RWPE2 (cell line): ENCODE measurements at regions not wholly inside any gene's neighbourhood (a gene's known extent, or its start where the extent isn't known, plus 50 kb on each side); places are given as distances from the start of the nearest gene placed in this dataset.

Source experiments
- ATAC-seq: fragments of 200-7000 bp; cut with Tn5 transposase; 3 replicates; pipeline ENCODE4 v1.9.1; 2021; ENCODE audit warnings: low read depth
- DNase-seq: peaks from one replicate; pipeline ENCODE4 v3.0.0-alpha.2; 2020; ENCODE audit warnings: low spot score
- H3K27ac ChIP-seq: fragments of 450-650 bp; 2 replicates; pipeline ENCODE4 v1.5.1; 2017; ENCODE audit warnings: mild to moderate bottlenecking; ENCODE audit not compliant: poor library complexity, severe bottlenecking
- H3K27me3 ChIP-seq: fragments of 250-450 bp; sonication (Bioruptor Pico); 2 replicates; pipeline ENCODE4 v1.5.1; 2021; ENCODE audit warnings: mild to moderate bottlenecking, moderate library complexity; ENCODE audit not compliant: insufficient read depth, poor library complexity, severe bottlenecking
- H3K36me3 ChIP-seq: fragments of 250-450 bp; sonication (Bioruptor Pico); 2 replicates; pipeline ENCODE4 v1.5.1; 2020; ENCODE audit warnings: low read depth, mild to moderate bottlenecking, moderate library complexity
- H3K4me1 ChIP-seq: fragments of 250-450 bp; sonication (Bioruptor Pico); 2 replicates; pipeline ENCODE4 v1.5.1; 2021; ENCODE audit warnings: mild to moderate bottlenecking, moderate library complexity; ENCODE audit not compliant: insufficient read depth, poor library complexity, severe bottlenecking
- H3K4me3 ChIP-seq: fragments of 250-450 bp; sonication (Bioruptor Pico); 2 replicates; pipeline ENCODE4 v1.5.1; 2021; ENCODE audit warnings: mild to moderate bottlenecking, moderate library complexity; ENCODE audit not compliant: severe bottlenecking
- H3K9me3 ChIP-seq: fragments of 250-450 bp; sonication (Bioruptor Pico); 2 replicates; pipeline ENCODE4 v1.5.1; 2021; ENCODE audit warnings: mild to moderate bottlenecking, moderate library complexity; ENCODE audit not compliant: severe bottlenecking
- TF ChIP-seq, protein P1 (sequence below): fragments of 450-650 bp; IDR thresholded peaks from one replicate; pipeline ENCODE4 v1.5.1; 2017; ENCODE audit warnings: mild to moderate bottlenecking, moderate library complexity; ENCODE audit not compliant: poor library complexity, severe bottlenecking

DNA sequence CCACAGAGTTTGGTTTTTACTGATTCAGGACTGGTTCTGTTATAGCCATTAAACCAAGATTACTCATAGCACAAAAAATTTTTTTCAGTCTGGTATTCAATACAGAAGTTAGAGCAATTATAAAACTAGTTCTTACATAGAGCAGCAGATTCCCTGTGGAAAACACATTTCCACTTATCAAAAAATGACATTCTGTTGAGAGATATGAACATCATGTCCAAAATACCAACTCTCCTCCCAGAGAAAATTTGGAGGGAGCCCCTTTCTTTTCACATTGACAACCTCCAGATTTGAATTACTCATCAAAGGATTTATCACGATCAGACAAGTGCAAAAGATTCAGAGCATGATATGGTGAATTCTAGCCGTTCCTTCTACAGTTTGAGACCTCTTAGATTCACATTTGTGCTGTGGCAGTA, 126.8 kb upstream of the SERPINE2 start:
- no peaks in the 10 kb centered on the region for H3K27me3 ChIP-seq
- peaks cover 3% of the 10 kb centered on the region for H3K4me1 ChIP-seq
- DNase-seq (no peak), ATAC-seq (no peak)
- H3K4me3 ChIP-seq, result no peak overlapping the region
- TF ChIP-seq, protein P1, sequence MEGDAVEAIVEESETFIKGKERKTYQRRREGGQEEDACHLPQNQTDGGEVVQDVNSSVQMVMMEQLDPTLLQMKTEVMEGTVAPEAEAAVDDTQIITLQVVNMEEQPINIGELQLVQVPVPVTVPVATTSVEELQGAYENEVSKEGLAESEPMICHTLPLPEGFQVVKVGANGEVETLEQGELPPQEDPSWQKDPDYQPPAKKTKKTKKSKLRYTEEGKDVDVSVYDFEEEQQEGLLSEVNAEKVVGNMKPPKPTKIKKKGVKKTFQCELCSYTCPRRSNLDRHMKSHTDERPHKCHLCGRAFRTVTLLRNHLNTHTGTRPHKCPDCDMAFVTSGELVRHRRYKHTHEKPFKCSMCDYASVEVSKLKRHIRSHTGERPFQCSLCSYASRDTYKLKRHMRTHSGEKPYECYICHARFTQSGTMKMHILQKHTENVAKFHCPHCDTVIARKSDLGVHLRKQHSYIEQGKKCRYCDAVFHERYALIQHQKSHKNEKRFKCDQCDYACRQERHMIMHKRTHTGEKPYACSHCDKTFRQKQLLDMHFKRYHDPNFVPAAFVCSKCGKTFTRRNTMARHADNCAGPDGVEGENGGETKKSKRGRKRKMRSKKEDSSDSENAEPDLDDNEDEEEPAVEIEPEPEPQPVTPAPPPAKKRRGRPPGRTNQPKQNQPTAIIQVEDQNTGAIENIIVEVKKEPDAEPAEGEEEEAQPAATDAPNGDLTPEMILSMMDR, result no peak
- no peaks in the 10 kb centered on the region for H3K36me3 ChIP-seq
- H3K9me3 ChIP-seq, result no peaks in the 10 kb centered on the region
- peak overlapping the region; percentile 10 for H3K27ac ChIP-seq

DNA sequence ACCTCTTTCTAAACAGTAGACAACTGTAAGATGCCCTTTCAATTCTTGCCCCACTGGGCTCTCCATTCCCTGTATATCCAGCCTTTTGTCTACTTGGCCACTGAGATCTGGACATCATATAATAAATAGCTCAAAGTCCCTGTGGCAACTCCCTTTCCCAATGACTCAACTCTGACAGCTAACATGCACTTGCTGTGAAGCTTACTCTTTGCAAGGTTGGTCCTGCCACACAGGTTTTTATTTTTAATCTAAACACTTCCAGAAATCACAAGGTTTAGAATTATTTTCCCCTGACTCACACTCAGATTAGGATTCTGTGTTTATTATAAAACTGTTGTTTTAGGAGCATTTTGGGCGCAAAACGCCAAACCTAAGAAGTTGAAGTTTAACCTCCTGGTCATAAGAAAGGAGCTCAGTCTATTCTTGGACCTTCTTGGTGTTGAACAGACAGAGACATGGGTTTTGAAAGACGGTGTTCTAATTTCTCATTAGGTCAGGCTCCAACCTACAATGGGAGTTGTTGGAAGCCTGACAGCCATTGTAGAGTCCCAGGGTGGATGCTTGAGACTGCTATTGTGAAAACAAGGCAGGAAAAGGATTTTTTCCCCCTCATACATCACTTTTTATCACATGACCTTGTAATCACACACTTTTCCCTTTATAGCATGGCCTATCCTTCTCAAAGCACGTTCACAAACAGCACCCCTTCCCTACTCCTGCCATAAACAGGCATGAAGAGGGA, 124.7 kb upstream of the SERPINE2 start:
- H3K9me3 ChIP-seq, result no peaks in the 10 kb centered on the region
- H3K27ac ChIP-seq, result no peak overlapping the region
- no peak overlapping the region for H3K4me3 ChIP-seq
- H3K4me1 ChIP-seq, result peaks cover 3% of the 10 kb centered on the region
- H3K36me3 ChIP-seq, result no peaks in the 10 kb centered on the region
- TF ChIP-seq, protein P1, result no peak
- ATAC-seq (no peak), DNase-seq (no peak)
- H3K27me3 ChIP-seq, result no peaks in the 10 kb centered on the region

DNA sequence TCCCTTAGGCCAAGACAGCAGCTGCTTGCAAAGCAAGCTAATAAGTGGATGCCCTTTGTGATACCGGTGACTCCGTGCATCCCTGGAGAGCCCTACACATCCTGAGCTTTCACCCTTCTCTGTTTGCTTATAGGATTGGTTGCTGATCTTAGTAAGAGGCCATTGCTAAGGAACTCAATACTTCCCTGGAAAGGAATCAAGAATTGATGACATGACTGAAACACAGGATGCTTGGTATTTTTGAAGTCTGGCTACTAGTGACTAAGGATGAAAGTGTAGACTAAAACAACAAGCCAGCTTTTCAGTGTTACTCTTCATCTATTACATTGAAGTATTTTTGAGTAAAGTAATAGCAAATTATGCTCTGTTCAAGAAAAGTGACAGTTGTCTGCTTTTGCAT, 123.0 kb upstream of the SERPINE2 start:
- DNase-seq (no peak), ATAC-seq (no peak)
- H3K4me1 ChIP-seq, result peaks cover 3% of the 10 kb centered on the region
- H3K27me3 ChIP-seq, result no peaks in the 10 kb centered on the region
- H3K27ac ChIP-seq, result no peak overlapping the region
- H3K36me3 ChIP-seq, result no peaks in the 10 kb centered on the region
- H3K9me3 ChIP-seq, result no peaks in the 10 kb centered on the region
- TF ChIP-seq, protein P1, result no peak
- H3K4me3 ChIP-seq, result no peak overlapping the region

DNA sequence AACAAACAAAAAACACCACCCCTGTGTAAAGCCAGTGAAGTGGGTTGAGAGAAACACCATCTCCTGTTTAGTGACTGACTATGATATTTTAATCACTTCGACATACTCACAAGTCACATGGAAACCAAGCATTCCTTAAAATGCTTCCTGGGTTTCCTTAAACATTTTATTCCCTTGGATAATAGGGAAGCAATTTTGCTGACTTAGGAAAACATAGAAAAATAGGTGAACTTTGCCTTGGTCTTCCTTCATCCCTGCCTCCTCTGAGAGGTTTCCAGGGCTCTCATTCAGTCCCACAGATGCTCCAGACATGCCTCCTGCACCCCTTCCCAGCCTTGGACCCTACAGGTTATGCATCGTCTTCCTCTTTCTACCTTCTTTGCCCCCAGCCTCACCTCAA, 122.6 kb upstream of the SERPINE2 start:
- DNase-seq (no peak), ATAC-seq (no peak)
- Histone ChIP-seq H3K9me3 (no peaks in the 10 kb centered on the region), H3K27me3 (no peaks in the 10 kb centered on the region), H3K4me1 (peaks cover 3% of the 10 kb centered on the region), H3K27ac (no peak overlapping the region), H3K36me3 (no peaks in the 10 kb centered on the region), H3K4me3 (no peak overlapping the region)
- TF ChIP-seq, protein P1, result no peak

DNA sequence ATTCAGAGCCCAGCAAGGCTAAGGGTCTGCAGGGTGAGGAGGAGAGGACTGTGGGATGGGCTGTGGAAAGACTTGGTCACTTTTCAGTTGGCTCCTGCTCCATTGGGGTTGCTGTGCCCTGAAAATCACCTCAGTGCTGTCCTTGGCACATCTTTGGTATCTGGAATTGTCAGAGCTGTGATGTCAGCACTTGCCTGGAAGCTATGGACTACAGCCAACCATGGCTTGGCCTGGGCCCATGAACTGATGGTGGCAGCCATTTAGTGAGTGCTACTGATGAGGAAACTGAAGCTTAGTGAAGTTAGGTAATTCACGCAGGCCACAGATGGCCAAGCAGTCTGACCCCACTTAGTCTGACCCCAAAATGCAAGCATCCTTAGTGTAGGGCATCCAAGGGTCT, 121.8 kb upstream of the SERPINE2 start:
- ATAC-seq (no peak), DNase-seq (no peak)
- Histone ChIP-seq H3K9me3 (no peaks in the 10 kb centered on the region), H3K27me3 (no peaks in the 10 kb centered on the region), H3K27ac (no peak overlapping the region), H3K4me3 (no peak overlapping the region), H3K4me1 (peaks cover under 1% of the 10 kb centered on the region), H3K36me3 (no peaks in the 10 kb centered on the region)
- TF ChIP-seq, protein P1, result no peak
